ENCODE measurements at regions not wholly inside any gene's neighbourhood (a gene's known extent, or its start where the extent isn't known, plus 50 kb on each side); places are given as distances from the start of the nearest gene placed in this dataset.

DNA sequence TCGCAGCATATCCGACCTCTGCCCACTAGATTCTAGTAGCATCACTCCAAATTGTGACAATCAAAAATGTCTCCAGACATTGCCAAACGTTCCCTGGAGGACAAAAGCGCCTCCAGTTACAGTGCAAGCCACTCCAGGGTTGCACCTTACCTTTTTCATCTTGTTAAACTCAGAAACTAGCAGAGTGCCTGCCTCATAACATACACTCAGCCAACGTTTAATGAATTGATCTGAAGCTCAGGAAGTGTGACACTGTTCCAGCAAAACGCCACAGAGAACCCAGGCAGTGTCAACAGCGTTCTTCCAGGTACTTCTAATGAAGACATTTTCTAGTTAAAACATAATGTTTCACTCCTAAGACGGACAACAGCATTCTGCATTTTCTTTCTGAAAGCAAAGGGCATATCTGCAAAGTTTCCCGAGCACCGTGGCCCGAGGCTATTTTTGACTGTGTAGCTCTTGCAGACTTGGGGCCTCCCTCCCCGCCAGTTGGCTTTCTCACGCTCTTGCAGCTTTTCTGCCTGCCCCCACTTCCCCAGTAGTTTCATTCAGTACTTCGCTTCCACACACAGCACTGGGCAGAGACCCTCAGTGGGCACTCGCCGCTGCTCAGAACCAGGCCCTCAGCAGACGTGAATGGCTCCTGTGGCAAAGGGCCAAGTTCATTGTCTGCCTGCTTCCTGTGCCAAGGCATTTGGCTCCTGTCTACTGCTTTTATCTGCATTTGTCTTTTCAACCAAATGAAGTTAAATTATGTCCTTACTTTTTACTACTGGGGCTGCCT lies 133.4 kb upstream of the TTC29 start:
- TF ChIP-seq, protein P1, sequence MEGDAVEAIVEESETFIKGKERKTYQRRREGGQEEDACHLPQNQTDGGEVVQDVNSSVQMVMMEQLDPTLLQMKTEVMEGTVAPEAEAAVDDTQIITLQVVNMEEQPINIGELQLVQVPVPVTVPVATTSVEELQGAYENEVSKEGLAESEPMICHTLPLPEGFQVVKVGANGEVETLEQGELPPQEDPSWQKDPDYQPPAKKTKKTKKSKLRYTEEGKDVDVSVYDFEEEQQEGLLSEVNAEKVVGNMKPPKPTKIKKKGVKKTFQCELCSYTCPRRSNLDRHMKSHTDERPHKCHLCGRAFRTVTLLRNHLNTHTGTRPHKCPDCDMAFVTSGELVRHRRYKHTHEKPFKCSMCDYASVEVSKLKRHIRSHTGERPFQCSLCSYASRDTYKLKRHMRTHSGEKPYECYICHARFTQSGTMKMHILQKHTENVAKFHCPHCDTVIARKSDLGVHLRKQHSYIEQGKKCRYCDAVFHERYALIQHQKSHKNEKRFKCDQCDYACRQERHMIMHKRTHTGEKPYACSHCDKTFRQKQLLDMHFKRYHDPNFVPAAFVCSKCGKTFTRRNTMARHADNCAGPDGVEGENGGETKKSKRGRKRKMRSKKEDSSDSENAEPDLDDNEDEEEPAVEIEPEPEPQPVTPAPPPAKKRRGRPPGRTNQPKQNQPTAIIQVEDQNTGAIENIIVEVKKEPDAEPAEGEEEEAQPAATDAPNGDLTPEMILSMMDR (optimal IDR thresholded peaks at IDR 0.05 in 1 of 3, IDR thresholded peaks at IDR 0.05 in 1 of 3, conservative IDR thresholded peaks at IDR 0.05 in 1 of 3; ENCODE audit: extremely low read depth in 1 of 3, insufficient read depth in 2 of 3, low read length in 3 of 3) = no peak
- no peak for TF ChIP-seq EZH2 (IDR thresholded peaks at IDR 0.05; ENCODE audit: low read length)
